PFSK-1 (cell line): ENCODE measurements at regions not wholly inside any gene's neighbourhood (a gene's known extent, or its start where the extent isn't known, plus 50 kb on each side); places are given as distances from the start of the nearest gene placed in this dataset.

Source experiments
- FOXP2 ChIP-seq: optimal IDR thresholded peaks from 2 replicates; pipeline ENCODE3; 2011; ENCODE audit warnings: borderline replicate concordance, control low read depth, inconsistent platforms; ENCODE audit not compliant: insufficient read depth; ENCODE audit errors: extremely low read length, extremely low read depth
- POLR2AphosphoS5 ChIP-seq: IDR thresholded peaks from 2 replicates; pipeline ENCODE4 v1.6.1; 2012; ENCODE audit warnings: low read depth, mild to moderate bottlenecking, control low read depth, low read length, moderate library complexity
- TAF1 ChIP-seq: IDR thresholded peaks from 2 replicates; pipeline ENCODE4 v1.6.1; 2012; ENCODE audit warnings: low read length, control low read depth, borderline replicate concordance; ENCODE audit not compliant: insufficient read depth
- TF ChIP-seq, protein P1 (sequence below), 2 experiments: IDR thresholded peaks; 2 replicates each; pipeline versions ENCODE4 v1.6.1 to v1.8.0; 2011 to 2012; ENCODE audit warnings: low read depth in 2 of 2, low read length in 2 of 2, control low read depth in 1 of 2, inconsistent platforms in 1 of 2, mild to moderate bottlenecking in 1 of 2, moderate library complexity in 1 of 2; ENCODE audit not compliant: insufficient read depth in 1 of 2

DNA sequence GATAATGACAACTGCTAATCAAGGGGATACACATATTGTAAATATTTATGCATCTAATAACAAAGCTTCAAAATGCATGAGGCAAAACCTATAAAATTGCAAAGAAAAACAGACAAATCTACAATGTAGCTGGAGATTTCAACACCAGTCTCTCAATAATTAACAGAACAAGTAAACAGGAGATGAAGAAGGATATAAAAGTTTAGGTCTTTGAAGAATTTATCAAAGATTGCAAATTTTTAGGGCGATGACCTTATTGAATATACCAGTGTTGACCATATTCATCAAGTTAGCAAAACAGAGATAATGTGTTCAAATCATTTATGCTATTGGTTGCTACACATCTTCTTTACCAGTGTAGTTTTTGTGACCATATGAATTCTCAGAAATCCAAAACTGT lies 237.8 kb upstream of the SGK1 start:
- TF ChIP-seq POLR2AphosphoS5 (no peak), TAF1 (no peak), FOXP2 (no peak)
- TF ChIP-seq, protein P1, sequence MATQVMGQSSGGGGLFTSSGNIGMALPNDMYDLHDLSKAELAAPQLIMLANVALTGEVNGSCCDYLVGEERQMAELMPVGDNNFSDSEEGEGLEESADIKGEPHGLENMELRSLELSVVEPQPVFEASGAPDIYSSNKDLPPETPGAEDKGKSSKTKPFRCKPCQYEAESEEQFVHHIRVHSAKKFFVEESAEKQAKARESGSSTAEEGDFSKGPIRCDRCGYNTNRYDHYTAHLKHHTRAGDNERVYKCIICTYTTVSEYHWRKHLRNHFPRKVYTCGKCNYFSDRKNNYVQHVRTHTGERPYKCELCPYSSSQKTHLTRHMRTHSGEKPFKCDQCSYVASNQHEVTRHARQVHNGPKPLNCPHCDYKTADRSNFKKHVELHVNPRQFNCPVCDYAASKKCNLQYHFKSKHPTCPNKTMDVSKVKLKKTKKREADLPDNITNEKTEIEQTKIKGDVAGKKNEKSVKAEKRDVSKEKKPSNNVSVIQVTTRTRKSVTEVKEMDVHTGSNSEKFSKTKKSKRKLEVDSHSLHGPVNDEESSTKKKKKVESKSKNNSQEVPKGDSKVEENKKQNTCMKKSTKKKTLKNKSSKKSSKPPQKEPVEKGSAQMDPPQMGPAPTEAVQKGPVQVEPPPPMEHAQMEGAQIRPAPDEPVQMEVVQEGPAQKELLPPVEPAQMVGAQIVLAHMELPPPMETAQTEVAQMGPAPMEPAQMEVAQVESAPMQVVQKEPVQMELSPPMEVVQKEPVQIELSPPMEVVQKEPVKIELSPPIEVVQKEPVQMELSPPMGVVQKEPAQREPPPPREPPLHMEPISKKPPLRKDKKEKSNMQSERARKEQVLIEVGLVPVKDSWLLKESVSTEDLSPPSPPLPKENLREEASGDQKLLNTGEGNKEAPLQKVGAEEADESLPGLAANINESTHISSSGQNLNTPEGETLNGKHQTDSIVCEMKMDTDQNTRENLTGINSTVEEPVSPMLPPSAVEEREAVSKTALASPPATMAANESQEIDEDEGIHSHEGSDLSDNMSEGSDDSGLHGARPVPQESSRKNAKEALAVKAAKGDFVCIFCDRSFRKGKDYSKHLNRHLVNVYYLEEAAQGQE (IDR thresholded peaks at IDR 0.05; ENCODE audit: insufficient read depth in 1 of 2, low read depth in 2 of 2, low read length in 2 of 2), result no peak
